Heart left ventricle (tissue), 16 donors: ENCODE measurements at regions not wholly inside any gene's neighbourhood (a gene's known extent, or its start where the extent isn't known, plus 50 kb on each side); places are given as distances from the start of the nearest gene placed in this dataset.

Source experiments
- ATAC-seq, 4 donors: fragments of 200-7000 bp; cut with Tn5 transposase; one replicate each; pipeline ENCODE4 v1.9.1; 2020 to 2022; ENCODE audit warnings: moderate library complexity in 4 of 4, mild to moderate bottlenecking in 3 of 4, moderate number of reproducible peaks in 1 of 4
- DNase-seq, 5 donors: peaks; one replicate each; pipeline ENCODE4 v3.0.0-alpha.2; 2020
- H3K27ac ChIP-seq, 12 donors: fragments of 200-600 bp; sonication (generic) in 4 of 12; one replicate each; pipeline versions ENCODE4 v1.5.0 to v1.8.0; 2016 to 2022; ENCODE audit warnings: mild to moderate bottlenecking in 2 of 12
- H3K27me3 ChIP-seq, 9 donors: fragments of 200-600 bp; sonication (generic) in 2 of 9; one replicate each; pipeline versions ENCODE4 v1.5.1 to v1.8.0; 2016 to 2022; ENCODE audit warnings: mild to moderate bottlenecking in 3 of 9
- H3K36me3 ChIP-seq, 9 donors: fragments of 200-600 bp; sonication (generic) in 2 of 9; one replicate each; pipeline versions ENCODE4 v1.5.0 to v1.8.0; 2018 to 2022; ENCODE audit warnings: mild to moderate bottlenecking in 2 of 9
- H3K4me1 ChIP-seq, 12 donors: fragments of 200-600 bp; sonication (generic) in 4 of 12; one replicate each; pipeline versions ENCODE4 v1.5.0 to v1.8.0; 2016 to 2022; ENCODE audit warnings: mild to moderate bottlenecking in 3 of 12
- H3K4me3 ChIP-seq, 12 donors: fragments of 200-600 bp; sonication (generic) in 4 of 12; one replicate each; pipeline versions ENCODE4 v1.5.0 to v1.8.0; 2017 to 2022; ENCODE audit warnings: mild to moderate bottlenecking in 9 of 12, moderate library complexity in 4 of 12
- H3K9me3 ChIP-seq, 12 donors: fragments of 200-600 bp; sonication (generic) in 4 of 12; one replicate each; pipeline versions ENCODE4 v1.5.0 to v1.8.0; 2016 to 2022; ENCODE audit warnings: mild to moderate bottlenecking in 1 of 12
- POLR2A ChIP-seq, 2 donors: fragments of 450-650 bp; IDR thresholded peaks; one replicate each; pipeline ENCODE4 v1.6.1; 2017; ENCODE audit warnings: antibody characterized with exemption in 2 of 2, mild to moderate bottlenecking in 2 of 2, moderate library complexity in 2 of 2
- WGBS, 4 donors: extraction: QIAGEN DNeasy Blood & Tissue Kit in 2 of 4; methylation state at CpG; one replicate each; pipeline versions ENCODE4 v1.1.5 to v1.1.7; 2013 to 2018; 5-methylcytosine and 5-hydroxymethylcytosine counted together
- intact Hi-C, 10 donors: fragments of 100-400 bp; cut with DNase I; formaldehyde crosslinking; loops; one replicate each; pipeline versions ENCODE4 v1.11.1 to v1.14.2; 2022
- TF ChIP-seq, protein P1 (sequence below), 12 donors: fragments of 200-600 bp; sonication (generic) in 4 of 12; IDR thresholded peaks; one replicate each; pipeline versions ENCODE4 v1.5.0 to v1.8.0; 2018 to 2022; ENCODE audit warnings: antibody characterized with exemption in 12 of 12, mild to moderate bottlenecking in 5 of 12
- donor health status: ischemic (EF 13 %, LVEDD 7.1; RV severe dilation, severe dysfunction).
- donor health status: healthy with polysubstance abuse.
- donor health status: DM: no; HTN: yes; CAD: no.
- donor health status: DM: no; HTN: no; CAD: no.
- donor health status: ischemic (EF 25% LVEDD 6.9; RV normal size, moderate dysfunction).
- donor health status: ischemic (EF 25% LVEDD 5.7; RV mildly dilated, moderate dysfunction).
- donor health status: healthy.
- donor health status: DM: yes; HTN: yes; CAD: no.
- donor health status: ischemic (EF 35%, LVEDD 5.7; RV mildly dilated, moderate dysfunction).
- donor health status: nonischemic (EF 11% LVEDD 7.7; RV severe dilation, severe dysfunction).
- donor health status: DM: yes; HTN: yes; CAD: no.
- donor health status: PGD.
- donor health status: ischemic (EF 29% LVEDD 5.4; RV normal size, mild dysfunction).
- donor health status: nonischemic (EF 23%, LVEDD 6.1; RV moderate dilation, normal function).

DNA sequence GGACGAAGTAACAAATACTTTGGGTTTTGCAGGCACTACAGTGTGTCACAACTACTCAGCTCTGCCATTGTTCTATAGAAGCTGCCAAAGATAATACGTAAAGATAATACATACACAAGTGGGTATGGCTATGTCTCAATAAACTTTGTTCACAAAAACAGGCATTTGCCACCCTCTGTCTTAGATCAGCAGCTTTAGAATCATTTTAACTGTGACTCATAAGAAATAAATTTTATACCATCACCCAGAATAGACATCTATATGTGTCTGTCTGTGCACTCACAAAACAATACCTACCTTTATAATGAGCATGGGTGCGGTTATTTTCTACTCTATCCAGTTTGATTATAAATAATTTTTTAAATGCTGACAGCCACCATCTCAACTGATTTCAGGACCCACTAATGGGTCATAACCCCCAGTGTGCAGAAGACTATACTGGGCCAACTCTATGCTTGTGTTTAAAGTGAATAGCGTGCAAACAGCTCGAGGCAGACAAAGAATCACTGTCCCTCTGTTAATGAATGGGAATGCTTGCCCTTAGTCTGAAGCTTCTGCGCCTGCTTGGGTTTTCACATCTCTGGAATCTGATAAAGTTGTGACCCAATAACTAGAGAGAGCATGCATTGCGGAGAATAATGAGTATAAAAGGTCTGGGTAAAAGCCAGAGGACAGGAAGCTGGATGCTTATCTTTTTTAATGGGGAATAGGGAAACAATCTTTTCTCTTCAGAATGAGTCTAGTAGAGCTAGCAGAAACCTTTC is 216.2 kb downstream of the PLPP3 start:
- Histone ChIP-seq H3K9me3 (no peaks in the 10 kb centered on the region), H3K4me3 (no peak overlapping the region), H3K36me3 (no peaks in the 10 kb centered on the region), H3K27me3 (no peaks in the 10 kb centered on the region), H3K27ac (no peak overlapping the region), H3K4me1 (peaks cover 0 to 18% (median 4%) of the 10 kb centered on the region in 12 donors)
- DNase-seq = no peak
- intact Hi-C loops = no loop called here
- WGBS, 4 donors = 81 to 88% (median 85%) methylated on average over 7 of the region's 7 CpGs
- no peak for ATAC-seq
- TF ChIP-seq, protein P1, sequence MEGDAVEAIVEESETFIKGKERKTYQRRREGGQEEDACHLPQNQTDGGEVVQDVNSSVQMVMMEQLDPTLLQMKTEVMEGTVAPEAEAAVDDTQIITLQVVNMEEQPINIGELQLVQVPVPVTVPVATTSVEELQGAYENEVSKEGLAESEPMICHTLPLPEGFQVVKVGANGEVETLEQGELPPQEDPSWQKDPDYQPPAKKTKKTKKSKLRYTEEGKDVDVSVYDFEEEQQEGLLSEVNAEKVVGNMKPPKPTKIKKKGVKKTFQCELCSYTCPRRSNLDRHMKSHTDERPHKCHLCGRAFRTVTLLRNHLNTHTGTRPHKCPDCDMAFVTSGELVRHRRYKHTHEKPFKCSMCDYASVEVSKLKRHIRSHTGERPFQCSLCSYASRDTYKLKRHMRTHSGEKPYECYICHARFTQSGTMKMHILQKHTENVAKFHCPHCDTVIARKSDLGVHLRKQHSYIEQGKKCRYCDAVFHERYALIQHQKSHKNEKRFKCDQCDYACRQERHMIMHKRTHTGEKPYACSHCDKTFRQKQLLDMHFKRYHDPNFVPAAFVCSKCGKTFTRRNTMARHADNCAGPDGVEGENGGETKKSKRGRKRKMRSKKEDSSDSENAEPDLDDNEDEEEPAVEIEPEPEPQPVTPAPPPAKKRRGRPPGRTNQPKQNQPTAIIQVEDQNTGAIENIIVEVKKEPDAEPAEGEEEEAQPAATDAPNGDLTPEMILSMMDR (IDR thresholded peaks at IDR 0.05) = no peak
- no peak for TF ChIP-seq POLR2A (IDR thresholded peaks at IDR 0.05)

DNA sequence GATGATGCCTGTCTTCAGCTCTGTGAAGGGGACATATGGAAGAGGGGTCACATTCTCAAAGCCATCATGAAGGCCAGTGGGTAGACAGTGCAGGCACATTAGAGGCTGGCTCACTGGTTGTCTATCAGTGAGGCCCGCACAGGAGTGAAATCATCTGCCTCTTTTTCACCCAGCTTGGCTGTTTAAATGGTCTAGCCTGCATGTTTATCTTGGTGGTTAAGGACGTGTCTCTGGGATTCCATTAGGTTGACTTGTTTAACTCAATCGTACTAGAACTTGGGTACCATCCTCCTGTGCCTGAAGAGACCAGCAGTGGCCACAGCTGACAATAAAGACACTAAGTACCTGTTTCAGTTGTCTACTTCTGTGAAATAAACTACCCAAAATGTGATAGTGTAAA is 219.3 kb downstream of the PLPP3 start:
- intact Hi-C loops = no loop called here
- WGBS, 4 donors = 77 to 94% (median 87%) methylated on average over 3 of the region's 3 CpGs
- Histone ChIP-seq H3K4me3 (no peak overlapping the region), H3K4me1 (peaks cover 0 to 44% (median 14%) of the 10 kb centered on the region in 12 donors), H3K36me3 (no peaks in the 10 kb centered on the region), H3K9me3 (no peaks in the 10 kb centered on the region), H3K27me3 (no peaks in the 10 kb centered on the region), H3K27ac (no peak overlapping the region)
- TF ChIP-seq POLR2A (IDR thresholded peaks at IDR 0.05) = no peak
- TF ChIP-seq, protein P1 (IDR thresholded peaks at IDR 0.05) = no peak
- ATAC-seq (no peak), DNase-seq (no peak)

DNA sequence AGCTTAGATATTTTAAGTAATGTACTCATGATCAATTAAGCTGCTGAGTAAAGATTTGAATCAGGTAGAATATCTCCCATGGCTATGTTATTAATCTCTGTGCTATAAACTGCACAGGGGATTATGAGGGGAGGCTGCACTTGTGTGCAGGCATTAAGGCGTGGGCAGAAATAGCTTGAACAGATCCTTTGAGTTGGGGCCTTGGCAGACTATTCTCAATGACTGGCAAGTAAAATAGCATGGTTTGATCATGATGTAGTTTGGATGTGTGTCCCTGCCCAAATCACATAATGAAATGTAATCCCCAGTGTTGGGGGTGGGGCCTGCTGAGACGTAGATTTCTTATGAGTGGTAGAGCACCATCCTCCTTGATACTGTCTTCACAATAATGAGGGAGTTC is 220.3 kb downstream of the PLPP3 start:
- H3K36me3 ChIP-seq = no peaks in the 10 kb centered on the region
- TF ChIP-seq, protein P1 (IDR thresholded peaks at IDR 0.05) = no peak
- TF ChIP-seq POLR2A (IDR thresholded peaks at IDR 0.05) = no peak
- no peaks in the 10 kb centered on the region for H3K9me3 ChIP-seq
- DNase-seq (no peak), ATAC-seq (no peak)
- H3K4me3 ChIP-seq = no peak overlapping the region
- no peak overlapping the region for H3K27ac ChIP-seq
- WGBS, 4 donors = 51 to 84% (median 71%) methylated on average over 2 of the region's 2 CpGs
- H3K27me3 ChIP-seq = no peaks in the 10 kb centered on the region
- intact Hi-C loops = loop anchor here in 1 of 10 donors (10.0 kb wide), 1 partner anchor 146 kb away; no protein-coding TSS in a partner anchor
- peaks cover 0 to 47% (median 14%) of the 10 kb centered on the region in 12 donors for H3K4me1 ChIP-seq

DNA sequence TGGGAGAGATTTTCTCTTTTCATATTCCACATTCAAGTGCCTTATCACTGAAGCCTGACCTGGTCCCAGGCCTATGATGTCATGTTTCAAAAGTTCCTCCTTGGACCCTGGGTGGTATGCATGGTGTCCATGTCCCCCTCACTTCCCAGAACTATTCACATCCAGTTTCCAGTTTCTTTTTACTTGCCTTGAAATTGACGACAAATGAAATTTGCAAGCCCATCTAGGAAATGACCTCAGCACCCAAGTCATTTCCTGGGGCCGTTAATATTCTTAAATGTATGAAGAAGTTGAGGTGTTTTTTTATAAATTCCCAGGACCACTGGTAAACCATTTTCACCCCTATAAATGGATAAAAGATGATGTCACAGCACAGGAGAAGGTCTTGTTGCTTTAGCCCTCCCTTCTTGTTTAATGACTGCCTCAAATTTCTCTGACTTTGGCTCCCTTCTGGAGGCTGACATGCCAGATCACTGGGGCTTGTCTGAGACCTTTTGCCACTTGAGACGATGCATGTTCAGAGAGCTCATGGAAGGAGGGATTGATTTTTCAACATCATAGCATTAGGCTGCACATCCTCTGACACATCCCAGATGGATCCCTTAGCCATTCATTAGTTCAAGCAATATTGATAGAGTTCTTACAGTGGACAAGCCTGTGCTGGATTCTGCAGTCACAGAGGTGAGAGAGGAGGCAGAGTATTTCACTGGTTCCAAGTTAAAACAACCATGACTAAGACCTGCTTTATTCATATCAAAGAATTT is 221.3 kb downstream of the PLPP3 start:
- Histone ChIP-seq H3K36me3 (no peaks in the 10 kb centered on the region), H3K27ac (peak overlapping the region in 9 of 12 donors; percentile 28 to 81 (median 42)), H3K27me3 (no peaks in the 10 kb centered on the region), H3K4me3 (no peak overlapping the region), H3K9me3 (no peaks in the 10 kb centered on the region), H3K4me1 (peaks cover 0 to 44% (median 14%) of the 10 kb centered on the region in 12 donors)
- ATAC-seq (peak in 1 of 4 donors; percentile 75), DNase-seq (no peak)
- intact Hi-C loops = loop anchor here in 1 of 10 donors (10.0 kb wide), 1 partner anchor 147 kb away; no protein-coding TSS in a partner anchor
- TF ChIP-seq, protein P1 (IDR thresholded peaks at IDR 0.05) = no peak
- no peak for TF ChIP-seq POLR2A (IDR thresholded peaks at IDR 0.05)
- WGBS, 4 donors = 29 to 36% (median 33%) methylated on average over 3 of the region's 3 CpGs
